ENCODE measurements at regions not wholly inside any gene's neighbourhood (a gene's known extent, or its start where the extent isn't known, plus 50 kb on each side); places are given as distances from the start of the nearest gene placed in this dataset.

DNA sequence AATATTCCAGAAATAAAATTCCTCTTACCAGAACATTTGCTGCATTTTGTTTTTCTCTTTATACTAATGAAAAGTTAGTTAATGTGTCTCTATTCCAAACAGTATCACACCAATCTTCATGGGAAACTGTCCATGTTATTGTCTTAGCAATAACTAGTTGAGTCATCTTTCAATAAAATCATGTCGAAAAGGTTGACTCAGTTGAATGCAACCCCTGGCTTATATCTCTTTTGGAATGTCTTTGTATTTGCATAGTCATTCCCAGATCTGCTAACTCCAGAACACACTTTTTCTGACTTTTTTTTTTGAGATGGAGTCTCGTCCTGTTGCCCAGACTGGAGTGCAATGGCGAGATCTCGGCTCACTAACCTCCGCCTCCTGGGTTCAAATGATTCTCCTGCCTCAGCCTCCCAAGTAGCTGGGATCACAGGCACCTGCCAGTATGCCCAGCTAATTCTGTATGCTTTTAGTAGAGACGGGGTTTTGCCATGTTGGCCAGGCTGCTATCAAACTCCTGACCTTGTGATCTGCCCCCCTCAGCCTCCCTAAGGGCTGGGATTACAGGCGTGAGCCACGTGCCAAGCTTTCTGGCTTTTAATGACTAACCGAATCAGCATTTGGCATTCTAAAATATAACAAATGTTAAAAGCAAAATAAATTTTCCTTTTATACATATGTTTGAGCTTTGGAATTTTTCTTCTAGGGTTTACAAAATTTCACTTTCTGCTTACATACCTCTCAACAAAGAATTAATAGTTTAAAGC is 133.2 kb upstream of the GULP1 start:
- no peaks in the 10 kb centered on the region for H3K4me1 Mint-ChIP-seq
- no peak overlapping the region for H3K27ac Mint-ChIP-seq
- CTCF ChIA-PET: no interaction called here
- H3K36me3 Mint-ChIP-seq: no peaks in the 10 kb centered on the region
- no peak for DNase-seq
- no peaks in the 10 kb centered on the region for H3K9me3 Mint-ChIP-seq
- H3K4me3 Mint-ChIP-seq: no peak overlapping the region
- no peaks in the 10 kb centered on the region for H3K27me3 Mint-ChIP-seq

DNA sequence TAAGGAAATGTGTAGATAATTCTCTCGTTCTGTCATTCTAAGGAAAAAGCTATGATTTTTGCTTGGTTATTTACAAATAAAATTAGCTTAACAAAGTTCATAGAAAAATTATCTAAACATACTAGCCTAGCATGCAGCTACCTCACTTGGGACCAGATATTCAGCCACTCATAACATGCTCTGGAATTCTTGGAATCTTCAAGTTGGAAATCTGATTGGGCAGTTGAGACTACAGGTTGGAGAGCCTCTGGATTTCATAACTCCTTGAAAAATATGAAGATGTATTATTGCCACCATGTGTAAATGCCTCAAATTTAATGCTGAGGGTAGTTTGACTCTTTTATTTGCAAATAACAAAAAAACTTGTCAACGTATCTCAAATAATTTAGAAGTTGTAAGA is 132.2 kb upstream of the GULP1 start:
- DNase-seq: no peak
- no peaks in the 10 kb centered on the region for H3K4me1 Mint-ChIP-seq
- CTCF ChIA-PET: no interaction called here
- no peaks in the 10 kb centered on the region for H3K9me3 Mint-ChIP-seq
- no peak overlapping the region for H3K4me3 Mint-ChIP-seq
- H3K27ac Mint-ChIP-seq: no peak overlapping the region
- H3K36me3 Mint-ChIP-seq: no peaks in the 10 kb centered on the region
- H3K27me3 Mint-ChIP-seq: no peaks in the 10 kb centered on the region

DNA sequence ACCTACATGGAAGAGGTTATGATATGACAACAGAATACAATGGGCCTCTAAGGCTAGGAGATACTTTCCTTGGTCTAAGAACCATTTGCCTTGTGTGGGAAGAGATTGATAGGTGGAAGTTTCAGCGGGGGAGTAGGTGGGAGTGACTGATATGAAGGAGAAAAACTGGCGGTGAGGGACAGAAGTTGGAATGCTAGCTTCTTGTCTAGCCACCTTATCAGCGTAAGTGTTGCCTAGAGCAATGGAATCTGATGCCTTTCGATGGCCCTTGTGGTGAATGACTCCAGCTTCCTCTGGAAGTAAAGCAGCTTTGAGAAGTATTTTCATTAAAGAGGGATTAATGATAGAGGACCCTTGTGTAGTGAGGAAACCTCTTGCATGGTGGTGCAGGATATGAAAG is 121.3 kb upstream of the GULP1 start:
- H3K36me3 Mint-ChIP-seq: no peaks in the 10 kb centered on the region
- no peak for DNase-seq
- peaks cover 9% of the 10 kb centered on the region for H3K9me3 Mint-ChIP-seq
- H3K27ac Mint-ChIP-seq: no peak overlapping the region
- H3K4me3 Mint-ChIP-seq: no peak overlapping the region
- H3K4me1 Mint-ChIP-seq: no peaks in the 10 kb centered on the region
- no peaks in the 10 kb centered on the region for H3K27me3 Mint-ChIP-seq
- CTCF ChIA-PET: no interaction called here

DNA sequence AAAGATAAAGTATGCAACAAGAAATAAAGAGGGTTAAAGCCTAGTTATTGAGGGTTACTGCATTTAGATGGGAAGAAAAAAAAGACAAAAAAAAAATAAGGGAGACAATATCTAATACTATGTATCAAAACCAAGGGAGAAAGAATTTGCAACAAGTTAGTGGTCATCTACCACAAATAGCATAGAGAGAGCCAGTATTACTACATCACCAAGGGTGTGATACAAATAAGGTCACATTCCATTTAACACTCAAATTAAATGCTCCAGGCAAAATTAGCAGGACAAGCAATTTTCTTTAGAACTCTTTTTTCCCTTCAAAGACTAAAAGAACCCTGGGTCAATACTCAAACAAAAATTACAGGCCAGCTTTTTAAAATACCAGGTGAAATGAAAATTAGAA is 115.1 kb upstream of the GULP1 start:
- Mint-ChIP-seq H3K4me3 (no peak overlapping the region), H3K36me3 (no peaks in the 10 kb centered on the region), H3K4me1 (no peaks in the 10 kb centered on the region), H3K9me3 (peaks cover 6% of the 10 kb centered on the region), H3K27ac (no peak overlapping the region), H3K27me3 (no peaks in the 10 kb centered on the region)
- no peak for DNase-seq
- CTCF ChIA-PET: no interaction called here

DNA sequence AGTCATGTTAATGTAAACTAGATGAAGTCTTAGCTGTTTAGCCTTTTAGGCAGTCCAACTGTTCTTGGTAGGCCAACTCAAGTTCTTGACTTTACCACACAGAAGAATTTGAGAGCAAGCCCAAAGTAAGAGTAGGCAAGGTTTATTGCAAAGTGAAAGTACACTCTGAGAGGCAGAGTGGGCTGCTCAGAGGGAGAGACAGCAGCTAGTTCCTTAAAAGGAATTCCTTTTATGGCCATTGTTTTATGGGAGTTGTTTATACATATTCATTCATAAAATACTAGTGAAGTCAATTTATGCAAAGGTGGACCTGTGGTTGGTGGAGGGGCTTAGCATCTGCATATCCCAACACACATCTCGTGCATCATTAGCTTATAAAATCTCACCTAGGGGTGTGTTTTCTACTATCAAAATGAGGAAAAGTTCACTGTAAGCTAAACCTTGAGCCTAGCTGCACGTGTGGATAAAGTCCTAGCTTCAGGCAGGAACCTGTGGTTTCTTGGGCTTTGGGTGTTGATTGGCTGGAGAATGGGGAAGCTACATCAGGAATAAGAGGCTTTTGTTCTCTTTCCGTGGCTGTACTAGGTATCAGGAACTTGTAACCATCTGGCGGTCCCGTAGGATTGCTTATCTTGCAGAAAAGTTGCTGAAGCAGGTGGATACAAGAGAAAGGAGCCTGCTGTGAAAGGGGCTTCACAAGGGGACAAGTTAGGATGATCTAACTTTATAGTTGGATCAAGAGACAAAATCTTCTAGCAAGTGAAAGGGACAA is 110.4 kb upstream of the GULP1 start:
- DNase-seq: no peak
- Mint-ChIP-seq H3K27me3 (no peaks in the 10 kb centered on the region), H3K4me1 (no peaks in the 10 kb centered on the region), H3K9me3 (no peaks in the 10 kb centered on the region), H3K27ac (no peak overlapping the region), H3K36me3 (no peaks in the 10 kb centered on the region), H3K4me3 (no peak overlapping the region)
- CTCF ChIA-PET: no interaction called here

DNA sequence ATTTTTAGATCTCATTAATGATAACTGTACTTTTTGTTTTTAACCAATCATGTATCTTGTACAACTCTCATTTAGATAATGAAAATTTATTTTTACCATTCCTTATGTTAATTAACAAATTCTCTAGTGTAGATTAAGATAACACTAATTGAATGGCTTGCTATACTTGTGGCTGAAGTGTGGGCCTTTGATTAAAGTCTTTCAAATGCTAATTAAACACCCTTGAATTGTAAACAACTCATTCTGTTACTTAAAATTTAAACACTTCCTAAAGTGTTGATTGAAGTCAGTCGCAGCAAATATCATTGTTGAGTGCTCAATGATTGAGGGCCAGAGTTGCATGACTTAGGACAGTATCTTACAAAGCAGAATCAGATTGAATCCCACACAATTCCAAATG is 109.8 kb upstream of the GULP1 start:
- Mint-ChIP-seq H3K4me1 (no peaks in the 10 kb centered on the region), H3K27me3 (no peaks in the 10 kb centered on the region), H3K27ac (no peak overlapping the region), H3K4me3 (no peak overlapping the region), H3K9me3 (no peaks in the 10 kb centered on the region), H3K36me3 (no peaks in the 10 kb centered on the region)
- CTCF ChIA-PET: no interaction called here
- no peak for DNase-seq

DNA sequence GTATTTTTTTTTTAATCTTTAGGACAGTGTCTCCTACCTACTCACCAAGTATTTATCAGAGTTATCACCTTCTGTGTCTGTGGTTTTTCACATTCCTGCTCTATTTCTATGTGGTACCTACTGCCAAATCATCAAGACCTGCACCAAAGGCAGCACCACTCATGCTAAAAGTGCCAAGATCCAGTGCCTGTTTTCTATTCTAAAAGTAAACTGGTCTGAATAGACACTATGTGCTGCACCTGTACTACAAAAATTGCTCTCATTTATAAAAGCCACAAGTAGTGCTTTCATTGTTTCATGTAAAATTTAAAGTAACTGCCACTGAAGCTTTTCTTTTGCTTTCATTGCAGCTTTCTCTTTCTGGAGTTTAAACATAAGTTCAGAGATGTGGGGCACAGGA is 103.9 kb upstream of the GULP1 start:
- Mint-ChIP-seq H3K4me3 (no peak overlapping the region), H3K36me3 (no peaks in the 10 kb centered on the region), H3K4me1 (no peaks in the 10 kb centered on the region), H3K27me3 (no peaks in the 10 kb centered on the region), H3K9me3 (peaks cover 2% of the 10 kb centered on the region), H3K27ac (no peak overlapping the region)
- CTCF ChIA-PET: no interaction called here
- no peak for DNase-seq

DNA sequence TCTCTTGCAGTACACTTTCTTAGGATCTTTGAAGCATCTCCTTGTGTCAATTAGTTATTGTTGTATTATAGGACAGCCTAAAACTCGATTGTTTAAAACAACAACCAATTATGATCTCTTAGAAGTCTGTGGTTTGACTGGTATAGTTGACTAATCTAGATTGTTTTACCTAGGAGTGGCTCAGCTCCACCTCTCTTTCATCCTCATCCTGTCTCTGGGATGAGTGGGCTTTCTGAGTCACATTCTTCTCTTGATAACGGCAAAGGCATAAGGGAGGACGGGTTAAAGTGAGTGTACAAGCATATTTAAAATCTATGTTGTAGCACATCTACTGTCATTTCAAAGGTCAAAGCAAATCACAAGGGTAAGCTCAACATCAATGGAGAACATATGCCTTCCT is 102.3 kb upstream of the GULP1 start:
- H3K27ac Mint-ChIP-seq: no peak overlapping the region
- no peak for DNase-seq
- no peaks in the 10 kb centered on the region for H3K36me3 Mint-ChIP-seq
- no peaks in the 10 kb centered on the region for H3K4me1 Mint-ChIP-seq
- CTCF ChIA-PET: no interaction called here
- H3K9me3 Mint-ChIP-seq: peaks cover 2% of the 10 kb centered on the region
- no peaks in the 10 kb centered on the region for H3K27me3 Mint-ChIP-seq
- H3K4me3 Mint-ChIP-seq: no peak overlapping the region

DNA sequence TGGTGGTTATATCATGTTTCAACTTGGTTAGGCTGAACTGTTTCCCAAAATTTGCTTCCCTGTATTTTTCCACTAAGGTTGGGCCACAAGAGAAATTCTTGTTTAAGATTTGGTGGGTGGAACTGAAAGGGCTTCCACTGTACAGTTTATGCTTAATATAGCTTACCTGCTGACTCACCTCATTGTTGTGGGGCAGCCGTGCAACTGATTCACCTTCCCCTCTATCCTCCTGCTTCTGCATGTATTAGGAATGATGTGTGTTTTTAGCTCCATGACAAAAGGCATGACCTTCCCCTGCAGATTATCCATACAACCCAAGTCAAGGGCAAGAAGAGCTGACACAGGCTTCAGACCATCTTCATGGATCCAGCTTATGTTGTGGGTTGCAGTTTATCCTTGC is 98.4 kb upstream of the GULP1 start:
- CTCF ChIA-PET: no interaction called here
- H3K9me3 Mint-ChIP-seq: peaks cover 2% of the 10 kb centered on the region
- no peak overlapping the region for H3K27ac Mint-ChIP-seq
- H3K4me1 Mint-ChIP-seq: no peaks in the 10 kb centered on the region
- H3K4me3 Mint-ChIP-seq: no peak overlapping the region
- no peaks in the 10 kb centered on the region for H3K36me3 Mint-ChIP-seq
- H3K27me3 Mint-ChIP-seq: no peaks in the 10 kb centered on the region
- DNase-seq: no peak

DNA sequence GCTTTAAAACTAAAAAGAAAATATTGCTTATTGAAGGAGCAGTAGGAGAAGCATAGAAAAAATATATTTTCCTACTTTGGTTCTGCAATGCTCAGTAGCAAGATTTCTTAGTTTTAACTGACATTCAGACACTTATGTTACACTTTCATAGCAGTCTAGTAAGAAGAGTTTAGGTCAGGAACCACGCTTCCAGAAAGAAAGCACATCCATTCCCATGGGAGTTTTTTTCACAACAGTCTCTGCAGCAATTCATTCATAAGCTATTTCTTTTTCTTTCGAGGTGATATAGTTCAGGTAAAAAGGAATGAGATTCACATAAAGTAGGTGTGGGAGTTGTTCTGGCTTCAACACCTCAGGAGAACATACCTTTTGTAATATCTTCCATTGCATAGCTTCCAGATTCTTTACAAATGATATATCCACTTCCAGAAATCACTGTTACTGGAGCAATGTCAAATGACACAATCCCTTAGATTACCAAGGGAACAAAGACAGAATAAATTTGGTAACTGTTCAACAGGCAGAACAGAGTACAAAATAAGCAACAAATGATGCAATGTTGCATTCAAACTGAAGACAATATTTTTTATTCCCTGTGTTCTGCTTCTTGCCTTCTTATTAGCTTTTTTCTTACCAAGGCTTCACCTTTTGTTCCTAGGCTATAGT is 95.2 kb upstream of the GULP1 start:
- H3K36me3 Mint-ChIP-seq: no peaks in the 10 kb centered on the region
- CTCF ChIA-PET: no interaction called here
- peaks cover 2% of the 10 kb centered on the region for H3K9me3 Mint-ChIP-seq
- no peaks in the 10 kb centered on the region for H3K4me1 Mint-ChIP-seq
- no peak for DNase-seq
- no peaks in the 10 kb centered on the region for H3K27me3 Mint-ChIP-seq
- H3K27ac Mint-ChIP-seq: no peak overlapping the region
- H3K4me3 Mint-ChIP-seq: no peak overlapping the region

DNA sequence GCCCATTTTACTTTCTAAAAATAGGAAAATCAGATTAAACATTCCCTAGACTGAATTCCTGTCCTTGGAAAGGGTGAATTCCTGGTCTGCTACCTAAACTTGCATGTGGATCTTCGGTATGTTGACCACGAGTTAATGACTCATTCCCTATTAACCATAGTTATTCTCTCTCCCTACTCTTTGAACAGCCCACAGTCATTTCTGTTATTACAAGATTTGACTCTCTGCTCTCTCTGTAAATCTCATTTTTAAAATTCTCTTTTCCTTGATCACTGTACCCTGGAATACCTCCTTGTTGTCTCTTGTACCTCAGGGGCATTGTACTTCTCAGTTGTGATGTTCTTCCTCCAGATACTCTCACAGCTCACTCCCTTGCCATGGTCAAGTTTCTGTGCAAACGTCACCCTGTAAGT is 92.0 kb upstream of the GULP1 start:
- no peaks in the 10 kb centered on the region for H3K36me3 Mint-ChIP-seq
- no peaks in the 10 kb centered on the region for H3K27me3 Mint-ChIP-seq
- no peaks in the 10 kb centered on the region for H3K9me3 Mint-ChIP-seq
- no peaks in the 10 kb centered on the region for H3K4me1 Mint-ChIP-seq
- DNase-seq: no peak
- CTCF ChIA-PET: no interaction called here
- H3K27ac Mint-ChIP-seq: no peak overlapping the region
- H3K4me3 Mint-ChIP-seq: no peak overlapping the region

DNA sequence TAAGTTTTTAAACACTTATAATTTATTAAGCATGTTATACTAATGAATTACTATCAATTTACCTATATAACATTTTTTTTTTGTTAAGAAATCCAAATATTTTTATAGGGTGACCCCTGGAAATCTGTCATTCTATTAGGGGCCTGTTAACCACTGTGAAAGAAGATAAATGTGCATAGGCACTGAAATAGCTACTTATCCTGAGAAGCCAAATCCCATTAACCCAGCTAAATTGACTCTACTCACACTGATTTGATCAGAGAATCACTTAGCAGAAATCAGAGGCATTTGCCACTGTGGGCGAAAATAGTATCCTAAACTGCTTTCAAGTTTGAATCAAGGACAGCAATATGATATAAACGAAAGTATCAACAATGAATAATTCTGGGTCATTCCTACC is 90.0 kb upstream of the GULP1 start:
- H3K4me3 Mint-ChIP-seq: no peak overlapping the region
- CTCF ChIA-PET: interaction anchor here (0.6 kb wide), 1 partner anchor 131 kb away, joined by 3 read pairs; no protein-coding TSS in a partner anchor
- no peaks in the 10 kb centered on the region for H3K4me1 Mint-ChIP-seq
- H3K27me3 Mint-ChIP-seq: no peaks in the 10 kb centered on the region
- H3K36me3 Mint-ChIP-seq: no peaks in the 10 kb centered on the region
- no peaks in the 10 kb centered on the region for H3K9me3 Mint-ChIP-seq
- H3K27ac Mint-ChIP-seq: no peak overlapping the region
- no peak for DNase-seq

DNA sequence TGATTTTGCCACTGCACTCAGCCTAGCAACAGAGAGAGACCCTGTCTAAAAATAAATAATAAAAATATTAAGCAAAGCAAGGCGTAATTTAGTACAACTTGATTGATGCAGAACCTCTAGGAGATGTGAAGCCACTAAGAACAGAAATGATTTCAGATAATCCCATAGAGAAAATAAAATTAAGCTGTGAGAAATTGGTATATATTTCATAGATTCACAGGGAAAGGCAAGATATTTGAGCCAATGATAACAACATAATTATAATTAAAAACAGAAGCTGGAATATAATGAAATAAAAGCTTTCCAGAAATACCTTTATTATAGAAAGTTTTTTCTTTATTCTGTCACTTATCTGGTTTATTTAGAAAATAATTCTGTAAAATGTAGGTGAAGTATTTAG is 88.9 kb upstream of the GULP1 start:
- H3K27ac Mint-ChIP-seq: no peak overlapping the region
- H3K27me3 Mint-ChIP-seq: no peaks in the 10 kb centered on the region
- H3K36me3 Mint-ChIP-seq: no peaks in the 10 kb centered on the region
- no peaks in the 10 kb centered on the region for H3K9me3 Mint-ChIP-seq
- CTCF ChIA-PET: no interaction called here
- H3K4me1 Mint-ChIP-seq: no peaks in the 10 kb centered on the region
- H3K4me3 Mint-ChIP-seq: no peak overlapping the region
- no peak for DNase-seq

DNA sequence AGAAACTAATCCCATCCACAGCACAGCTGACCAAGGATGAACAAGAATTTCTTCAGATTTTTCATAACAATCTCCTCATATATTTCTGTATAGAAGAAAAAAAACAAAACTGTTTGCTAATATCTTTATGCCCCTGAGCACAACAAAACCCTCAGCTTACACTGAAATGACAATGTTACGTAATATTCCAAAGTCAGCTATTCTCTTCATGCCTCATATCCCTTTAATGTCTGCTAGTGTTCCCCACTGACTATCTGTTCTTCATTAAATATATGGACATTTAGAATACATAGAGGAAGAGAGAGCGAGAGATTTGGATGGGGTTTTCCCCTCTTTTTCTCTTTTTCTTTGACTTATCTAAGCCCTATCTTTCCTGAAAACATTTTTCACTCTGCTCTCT is 87.9 kb upstream of the GULP1 start:
- Mint-ChIP-seq H3K27ac (no peak overlapping the region), H3K4me3 (no peak overlapping the region), H3K36me3 (no peaks in the 10 kb centered on the region), H3K4me1 (no peaks in the 10 kb centered on the region), H3K9me3 (no peaks in the 10 kb centered on the region), H3K27me3 (no peaks in the 10 kb centered on the region)
- no peak for DNase-seq
- CTCF ChIA-PET: no interaction called here

DNA sequence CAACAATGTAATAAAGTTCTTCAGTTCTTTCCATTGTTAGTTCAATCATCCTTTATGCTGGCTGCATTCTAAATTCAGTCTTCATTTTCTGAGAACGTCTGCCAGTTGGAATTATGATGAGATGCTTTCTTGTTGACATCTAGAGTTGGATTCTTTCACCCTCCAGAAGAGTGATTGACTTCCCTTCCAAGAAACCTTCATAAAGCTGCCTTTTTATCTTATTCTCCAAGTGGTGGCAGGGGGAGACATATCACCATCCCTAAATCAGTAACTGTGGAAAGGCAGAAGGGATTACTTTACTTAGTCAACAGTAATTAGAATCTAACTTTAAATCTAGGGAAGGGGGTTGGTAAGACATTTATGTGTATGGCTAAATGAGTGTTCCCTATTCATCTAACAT is 86.8 kb upstream of the GULP1 start:
- Mint-ChIP-seq H3K27me3 (no peaks in the 10 kb centered on the region), H3K27ac (no peak overlapping the region), H3K4me3 (no peak overlapping the region), H3K36me3 (no peaks in the 10 kb centered on the region), H3K9me3 (no peaks in the 10 kb centered on the region), H3K4me1 (no peaks in the 10 kb centered on the region)
- CTCF ChIA-PET: no interaction called here
- no peak for DNase-seq

Data from activated naive CD4-positive, alpha-beta T cell treated with anti-CD3 and anti-CD28 coated beads, Interleukin-2, amount 10 ng/mL, durations not matched to agents 7 days and 5 days (primary cell).